ENCODE measurements at regions not wholly inside any gene's neighbourhood (a gene's known extent, or its start where the extent isn't known, plus 50 kb on each side); places are given as distances from the start of the nearest gene placed in this dataset.

DNA sequence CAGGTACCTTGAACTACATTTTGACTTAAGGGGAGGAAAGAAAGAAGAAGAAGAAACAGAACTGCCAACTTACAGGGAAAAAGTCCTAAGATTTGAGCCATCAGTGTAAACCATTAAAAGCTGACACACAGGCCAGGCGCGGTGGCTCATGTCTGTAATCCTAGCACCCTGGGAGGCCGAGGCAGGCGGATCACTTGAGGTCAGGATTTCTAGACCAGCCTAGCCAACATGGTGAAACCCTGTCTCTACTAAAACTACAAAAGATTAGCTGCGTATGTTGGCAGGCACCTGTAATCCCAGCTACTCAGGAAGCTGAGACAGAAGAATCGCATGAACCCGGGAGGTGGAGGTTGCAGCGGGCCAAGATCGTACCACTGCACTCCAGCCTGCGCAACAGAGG, 389.7 kb upstream of the FAM241A start:
- TF ChIP-seq, protein P1, sequence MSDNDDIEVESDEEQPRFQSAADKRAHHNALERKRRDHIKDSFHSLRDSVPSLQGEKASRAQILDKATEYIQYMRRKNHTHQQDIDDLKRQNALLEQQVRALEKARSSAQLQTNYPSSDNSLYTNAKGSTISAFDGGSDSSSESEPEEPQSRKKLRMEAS (IDR thresholded peaks at IDR 0.05): no peak
- no peak for TF ChIP-seq CBX2 (IDR thresholded peaks at IDR 0.05; ENCODE audit: borderline replicate concordance, low read depth)
- TF ChIP-seq, protein P2, sequence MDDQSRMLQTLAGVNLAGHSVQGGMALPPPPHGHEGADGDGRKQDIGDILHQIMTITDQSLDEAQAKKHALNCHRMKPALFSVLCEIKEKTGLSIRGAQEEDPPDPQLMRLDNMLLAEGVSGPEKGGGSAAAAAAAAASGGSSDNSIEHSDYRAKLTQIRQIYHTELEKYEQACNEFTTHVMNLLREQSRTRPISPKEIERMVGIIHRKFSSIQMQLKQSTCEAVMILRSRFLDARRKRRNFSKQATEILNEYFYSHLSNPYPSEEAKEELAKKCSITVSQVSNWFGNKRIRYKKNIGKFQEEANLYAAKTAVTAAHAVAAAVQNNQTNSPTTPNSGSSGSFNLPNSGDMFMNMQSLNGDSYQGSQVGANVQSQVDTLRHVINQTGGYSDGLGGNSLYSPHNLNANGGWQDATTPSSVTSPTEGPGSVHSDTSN (IDR thresholded peaks at IDR 0.05): no peak
- TF ChIP-seq FOXS1 (CRISPR knock-in tag; IDR thresholded peaks at IDR 0.05): no peak
- TF ChIP-seq POLR2AphosphoS2 (conservative IDR thresholded peaks at IDR 0.05; ENCODE audit: low read length): no peak
- 53% methylated on average over 10 of the region's 10 CpGs for WGBS (ENCODE audit: missing lambda C conversion rate)
- DNase-seq (ENCODE audit: low read depth in 1 of 2, low spot score in 1 of 2): no peak
- no peak for ATAC-seq
- Histone ChIP-seq H3K4me3 (no peak overlapping the region), H3K4me1 (no peaks in the 10 kb centered on the region), H3K4me2 (no peak overlapping the region), H3K9me3 (no peaks in the 10 kb centered on the region), H3K27ac (no peak overlapping the region)
- FAIRE-seq: no peak
- CTCF ChIA-PET: no interaction called here
- POLR2A ChIA-PET: no interaction called here

DNA sequence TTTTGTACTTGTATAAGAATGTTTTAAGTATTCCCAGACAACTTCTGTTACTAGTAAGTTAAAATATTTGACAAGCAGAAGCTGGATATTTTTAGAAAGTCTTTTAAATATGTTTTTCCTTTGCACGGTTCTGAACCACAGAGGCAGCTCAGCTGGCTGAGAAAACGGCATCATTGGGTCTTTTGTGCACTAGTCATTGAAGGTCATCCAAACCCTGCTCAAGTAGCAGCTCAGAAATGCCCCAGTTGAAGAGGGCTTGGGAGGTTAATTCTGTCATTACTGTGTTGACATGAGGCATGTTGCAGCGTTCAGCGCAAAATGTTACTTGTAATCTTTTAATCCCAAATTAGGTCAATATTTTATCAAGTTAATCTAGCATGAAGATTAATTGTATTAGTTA, 383.7 kb upstream of the FAM241A start:
- no peak overlapping the region for H3K4me2 ChIP-seq
- WGBS (ENCODE audit: missing lambda C conversion rate): 34% methylated on average over 4 of the region's 4 CpGs
- no peak for FAIRE-seq
- H3K9me3 ChIP-seq: no peaks in the 10 kb centered on the region
- no peak for DNase-seq (ENCODE audit: low read depth in 1 of 2, low spot score in 1 of 2)
- TF ChIP-seq FOSB (CRISPR knock-in tag; IDR thresholded peaks at IDR 0.05) (no peak), JUN (IDR thresholded peaks at IDR 0.05) (no peak), FOSL2 (IDR thresholded peaks at IDR 0.05) (no peak), FOSL2 (CRISPR knock-in tag; IDR thresholded peaks at IDR 0.05) (no peak), EHMT2 (IDR thresholded peaks at IDR 0.05; ENCODE audit: low read depth) (no peak), ZC3H11A (IDR thresholded peaks at IDR 0.05) (no peak), HDAC2 (IDR thresholded peaks at IDR 0.05) (no peak)
- no peak overlapping the region for H3K4me3 ChIP-seq
- CTCF ChIA-PET: no interaction called here
- no peak for ATAC-seq
- no peaks in the 10 kb centered on the region for H3K4me1 ChIP-seq
- POLR2A ChIA-PET: no interaction called here
- H3K27ac ChIP-seq: no peak overlapping the region

DNA sequence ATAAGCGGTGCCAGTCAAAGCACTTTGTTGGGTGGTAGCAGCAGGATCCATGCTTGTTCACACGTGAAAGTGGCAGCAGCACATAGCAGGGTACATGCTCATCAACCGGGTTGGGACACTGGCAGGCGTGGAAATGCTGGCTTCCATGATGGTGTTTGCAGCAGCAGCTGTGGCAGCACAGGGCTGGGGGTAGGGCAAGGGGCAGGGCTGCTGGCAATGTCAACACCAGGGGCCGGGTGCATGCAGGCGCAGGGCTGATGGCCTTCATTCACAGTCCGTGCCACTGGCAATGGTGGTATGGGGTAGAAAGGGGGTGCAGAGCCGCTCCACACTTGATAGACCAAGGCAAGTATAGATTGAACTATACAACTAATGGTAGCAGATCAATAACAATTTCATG, 374.7 kb upstream of the FAM241A start:
- no peak for FAIRE-seq
- CTCF ChIA-PET: no interaction called here
- H3K9me3 ChIP-seq: no peaks in the 10 kb centered on the region
- ATAC-seq: no peak
- no peak overlapping the region for H3K4me2 ChIP-seq
- H3K4me1 ChIP-seq: no peaks in the 10 kb centered on the region
- POLR2A ChIA-PET: no interaction called here
- 23% methylated on average over 5 of the region's 8 CpGs for whole genome bisulfite sequencing (ENCODE audit: missing lambda C conversion rate)
- TF ChIP-seq POLR2AphosphoS2 (conservative IDR thresholded peaks at IDR 0.05; ENCODE audit: low read length) (no peak), KDM1A (IDR thresholded peaks at IDR 0.05; ENCODE audit: low read depth) (no peak)
- H3K27ac ChIP-seq: no peak overlapping the region
- H3K4me3 ChIP-seq: no peak overlapping the region
- DNase-seq (ENCODE audit: low read depth in 1 of 2, low spot score in 1 of 2): no peak

DNA sequence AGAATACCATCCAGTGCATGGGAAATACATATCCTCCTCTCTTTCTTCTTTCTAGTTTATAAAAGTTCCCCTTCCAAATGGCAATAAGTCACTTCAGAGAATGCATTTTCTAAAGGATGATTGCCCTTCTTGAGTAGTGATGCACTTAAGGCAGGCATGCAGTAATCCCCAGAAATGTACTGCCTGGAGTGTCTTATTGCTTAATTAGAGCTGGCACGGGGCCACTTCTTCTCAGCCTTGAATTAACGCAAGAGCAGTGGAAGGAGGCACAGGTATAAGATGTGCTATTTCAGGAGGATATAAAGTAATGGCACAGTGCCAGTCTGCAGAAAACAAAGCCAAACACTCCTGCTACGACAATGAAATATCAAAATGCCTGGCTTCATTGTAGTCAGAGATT, 371.4 kb upstream of the FAM241A start:
- WGBS (ENCODE audit: missing lambda C conversion rate): 45% methylated on average over 3 of the region's 3 CpGs
- H3K27ac ChIP-seq: no peak overlapping the region
- FAIRE-seq: no peak
- H3K4me1 ChIP-seq: 0 out of 3 replicates have a peak, but pooled peaks cover 2% of the 10 kb centered on the region
- ChIA-PET POLR2A (no interaction called here), CTCF (no interaction called here)
- DNase-seq (ENCODE audit: low read depth in 1 of 2, low spot score in 1 of 2): no peak
- H3K4me2 ChIP-seq: no peak overlapping the region
- no peak for ATAC-seq
- no peaks in the 10 kb centered on the region for H3K9me3 ChIP-seq
- H3K4me3 ChIP-seq: no peak overlapping the region
- TF ChIP-seq CEBPB (IDR thresholded peaks at IDR 0.05) (no peak), HOXA7 (CRISPR knock-in tag; IDR thresholded peaks at IDR 0.05) (no peak), RAD21 (conservative IDR thresholded peaks at IDR 0.05 in 1 of 2, IDR thresholded peaks at IDR 0.05 in 1 of 2) (no peak), HOXB13 (CRISPR knock-in tag; IDR thresholded peaks at IDR 0.05; ENCODE audit: low read depth) (no peak), ESRRA (IDR thresholded peaks at IDR 0.05; ENCODE audit: borderline replicate concordance, low read length) (no peak), CBX8 (IDR thresholded peaks at IDR 0.05) (no peak), RARB (CRISPR knock-in tag; IDR thresholded peaks at IDR 0.05) (no peak), POLR2AphosphoS2 (conservative IDR thresholded peaks at IDR 0.05; ENCODE audit: low read length) (no peak), SMC3 (IDR thresholded peaks at IDR 0.05) (no peak), GATA3 (IDR thresholded peaks at IDR 0.05; ENCODE audit: borderline replicate concordance) (no peak), NR3C1 (IDR thresholded peaks at IDR 0.05) (no peak), MAFK (IDR thresholded peaks at IDR 0.05; ENCODE audit: partially characterized antibody) (no peak), HDAC2 (IDR thresholded peaks at IDR 0.05) (no peak), TP53 (CRISPR knock-in tag; IDR thresholded peaks at IDR 0.05) (no peak), HEYL (CRISPR knock-in tag; IDR thresholded peaks at IDR 0.05) (no peak)
- TF ChIP-seq, protein P3, sequence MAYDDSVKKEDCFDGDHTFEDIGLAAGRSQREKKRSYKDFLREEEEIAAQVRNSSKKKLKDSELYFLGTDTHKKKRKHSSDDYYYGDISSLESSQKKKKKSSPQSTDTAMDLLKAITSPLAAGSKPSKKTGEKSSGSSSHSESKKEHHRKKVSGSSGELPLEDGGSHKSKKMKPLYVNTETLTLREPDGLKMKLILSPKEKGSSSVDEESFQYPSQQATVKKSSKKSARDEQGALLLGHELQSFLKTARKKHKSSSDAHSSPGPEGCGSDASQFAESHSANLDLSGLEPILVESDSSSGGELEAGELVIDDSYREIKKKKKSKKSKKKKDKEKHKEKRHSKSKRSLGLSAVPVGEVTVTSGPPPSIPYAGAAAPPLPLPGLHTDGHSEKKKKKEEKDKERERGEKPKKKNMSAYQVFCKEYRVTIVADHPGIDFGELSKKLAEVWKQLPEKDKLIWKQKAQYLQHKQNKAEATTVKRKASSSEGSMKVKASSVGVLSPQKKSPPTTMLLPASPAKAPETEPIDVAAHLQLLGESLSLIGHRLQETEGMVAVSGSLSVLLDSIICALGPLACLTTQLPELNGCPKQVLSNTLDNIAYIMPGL (CRISPR knock-in tag; IDR thresholded peaks at IDR 0.05; ENCODE audit: borderline replicate concordance): no peak
- TF ChIP-seq, protein P4, sequence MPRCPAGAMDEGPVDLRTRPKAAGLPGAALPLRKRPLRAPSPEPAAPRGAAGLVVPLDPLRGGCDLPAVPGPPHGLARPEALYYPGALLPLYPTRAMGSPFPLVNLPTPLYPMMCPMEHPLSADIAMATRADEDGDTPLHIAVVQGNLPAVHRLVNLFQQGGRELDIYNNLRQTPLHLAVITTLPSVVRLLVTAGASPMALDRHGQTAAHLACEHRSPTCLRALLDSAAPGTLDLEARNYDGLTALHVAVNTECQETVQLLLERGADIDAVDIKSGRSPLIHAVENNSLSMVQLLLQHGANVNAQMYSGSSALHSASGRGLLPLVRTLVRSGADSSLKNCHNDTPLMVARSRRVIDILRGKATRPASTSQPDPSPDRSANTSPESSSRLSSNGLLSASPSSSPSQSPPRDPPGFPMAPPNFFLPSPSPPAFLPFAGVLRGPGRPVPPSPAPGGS (IDR thresholded peaks at IDR 0.05): no peak
